SK-N-SH treated with all-trans-retinoic acid at 6 μM for 48 hours (cell line): ENCODE measurements at regions not wholly inside any gene's neighbourhood (a gene's known extent, or its start where the extent isn't known, plus 50 kb on each side); places are given as distances from the start of the nearest gene placed in this dataset.

ENCODE experiments used
- SNAI2 ChIP-seq: fragments of 250-450 bp; sonication (Bioruptor Pico); IDR thresholded peaks from 2 replicates; pipeline ENCODE4 v1.5.0; 2020; ENCODE audit warnings: mild to moderate bottlenecking, moderate library complexity
- ZC3H10 ChIP-seq: fragments of 250-450 bp; sonication (Bioruptor Pico); IDR thresholded peaks from 2 replicates; pipeline ENCODE4 v1.5.1; 2021; ENCODE audit warnings: mild to moderate bottlenecking, moderate library complexity
- ZFP30 ChIP-seq: fragments of 450-650 bp; formaldehyde crosslinking; IDR thresholded peaks from 2 replicates; pipeline ENCODE4 v1.5.0; 2022; ENCODE audit warnings: mild to moderate bottlenecking, moderate library complexity
- TF ChIP-seq, protein P1 (sequence below): fragments of 250-450 bp; sonication (Bioruptor Pico); IDR thresholded peaks from 2 replicates; pipeline ENCODE4 v1.5.0; 2020; ENCODE audit warnings: mild to moderate bottlenecking, moderate library complexity

DNA sequence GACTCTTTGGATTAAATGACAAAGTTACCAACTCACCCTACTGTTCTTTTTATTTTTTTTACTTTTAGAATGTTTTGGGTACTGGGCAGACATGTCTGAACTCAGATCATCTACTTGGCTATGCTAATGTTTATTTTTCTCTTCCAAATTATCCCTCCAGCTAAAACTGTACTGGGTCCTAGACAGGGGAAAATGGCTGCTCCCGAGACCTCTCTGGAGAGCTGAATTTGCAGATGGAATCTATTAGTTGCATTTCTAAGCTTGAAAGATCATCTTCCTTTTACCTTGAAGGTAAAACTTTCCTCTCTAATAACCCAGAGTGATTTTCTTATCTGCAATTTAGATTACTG is 197.5 kb upstream of the SEMA6A start:
- TF ChIP-seq SNAI2 (CRISPR knock-in tag) (no peak), ZFP30 (CRISPR knock-in tag) (no peak), ZC3H10 (CRISPR knock-in tag) (no peak)
- TF ChIP-seq, protein P1, sequence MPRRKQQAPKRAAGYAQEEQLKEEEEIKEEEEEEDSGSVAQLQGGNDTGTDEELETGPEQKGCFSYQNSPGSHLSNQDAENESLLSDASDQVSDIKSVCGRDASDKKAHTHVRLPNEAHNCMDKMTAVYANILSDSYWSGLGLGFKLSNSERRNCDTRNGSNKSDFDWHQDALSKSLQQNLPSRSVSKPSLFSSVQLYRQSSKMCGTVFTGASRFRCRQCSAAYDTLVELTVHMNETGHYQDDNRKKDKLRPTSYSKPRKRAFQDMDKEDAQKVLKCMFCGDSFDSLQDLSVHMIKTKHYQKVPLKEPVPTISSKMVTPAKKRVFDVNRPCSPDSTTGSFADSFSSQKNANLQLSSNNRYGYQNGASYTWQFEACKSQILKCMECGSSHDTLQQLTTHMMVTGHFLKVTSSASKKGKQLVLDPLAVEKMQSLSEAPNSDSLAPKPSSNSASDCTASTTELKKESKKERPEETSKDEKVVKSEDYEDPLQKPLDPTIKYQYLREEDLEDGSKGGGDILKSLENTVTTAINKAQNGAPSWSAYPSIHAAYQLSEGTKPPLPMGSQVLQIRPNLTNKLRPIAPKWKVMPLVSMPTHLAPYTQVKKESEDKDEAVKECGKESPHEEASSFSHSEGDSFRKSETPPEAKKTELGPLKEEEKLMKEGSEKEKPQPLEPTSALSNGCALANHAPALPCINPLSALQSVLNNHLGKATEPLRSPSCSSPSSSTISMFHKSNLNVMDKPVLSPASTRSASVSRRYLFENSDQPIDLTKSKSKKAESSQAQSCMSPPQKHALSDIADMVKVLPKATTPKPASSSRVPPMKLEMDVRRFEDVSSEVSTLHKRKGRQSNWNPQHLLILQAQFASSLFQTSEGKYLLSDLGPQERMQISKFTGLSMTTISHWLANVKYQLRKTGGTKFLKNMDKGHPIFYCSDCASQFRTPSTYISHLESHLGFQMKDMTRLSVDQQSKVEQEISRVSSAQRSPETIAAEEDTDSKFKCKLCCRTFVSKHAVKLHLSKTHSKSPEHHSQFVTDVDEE (CRISPR knock-in tag): no peak
